Choroid plexus epithelial cell (primary cell): ENCODE measurements at regions not wholly inside any gene's neighbourhood (a gene's known extent, or its start where the extent isn't known, plus 50 kb on each side); places are given as distances from the start of the nearest gene placed in this dataset.

ENCODE experiments used
- DNase-seq: peaks from one replicate; pipeline ENCODE4 v3.0.0-alpha.2; 2010; ENCODE audit warnings: low read depth
- H3K4me3 ChIP-seq: 2 replicates; pipeline ENCODE4 v1.5.1; 2011; ENCODE audit warnings: low read depth, mild to moderate bottlenecking, control low read depth, low read length, moderate library complexity
- TF ChIP-seq, protein P1 (sequence below): conservative IDR thresholded peaks from 2 replicates; pipeline ENCODE4 v1.5.1; 2011; ENCODE audit warnings: low read depth, mild to moderate bottlenecking, control low read depth, inconsistent platforms, low read length, moderate library complexity

DNA sequence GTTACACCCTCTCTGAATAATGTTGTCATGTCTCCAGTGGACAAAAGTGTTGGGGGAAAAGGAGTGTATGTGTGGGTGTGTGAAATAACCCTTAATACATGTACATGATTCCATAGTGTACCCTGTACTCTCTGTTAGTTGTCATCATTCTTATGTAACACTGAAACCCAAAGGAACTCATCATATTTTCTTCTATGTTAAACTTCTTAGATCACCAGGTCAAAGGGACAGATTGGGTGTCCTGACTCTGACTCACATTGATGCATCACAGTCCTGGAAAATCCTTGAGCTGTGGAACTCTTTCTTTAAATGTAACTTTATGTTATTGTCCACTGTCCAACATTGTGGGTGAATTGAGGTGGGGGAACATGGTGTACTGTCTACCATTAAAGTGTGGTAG is 350.5 kb downstream of the DHX35 start:
- TF ChIP-seq, protein P1, sequence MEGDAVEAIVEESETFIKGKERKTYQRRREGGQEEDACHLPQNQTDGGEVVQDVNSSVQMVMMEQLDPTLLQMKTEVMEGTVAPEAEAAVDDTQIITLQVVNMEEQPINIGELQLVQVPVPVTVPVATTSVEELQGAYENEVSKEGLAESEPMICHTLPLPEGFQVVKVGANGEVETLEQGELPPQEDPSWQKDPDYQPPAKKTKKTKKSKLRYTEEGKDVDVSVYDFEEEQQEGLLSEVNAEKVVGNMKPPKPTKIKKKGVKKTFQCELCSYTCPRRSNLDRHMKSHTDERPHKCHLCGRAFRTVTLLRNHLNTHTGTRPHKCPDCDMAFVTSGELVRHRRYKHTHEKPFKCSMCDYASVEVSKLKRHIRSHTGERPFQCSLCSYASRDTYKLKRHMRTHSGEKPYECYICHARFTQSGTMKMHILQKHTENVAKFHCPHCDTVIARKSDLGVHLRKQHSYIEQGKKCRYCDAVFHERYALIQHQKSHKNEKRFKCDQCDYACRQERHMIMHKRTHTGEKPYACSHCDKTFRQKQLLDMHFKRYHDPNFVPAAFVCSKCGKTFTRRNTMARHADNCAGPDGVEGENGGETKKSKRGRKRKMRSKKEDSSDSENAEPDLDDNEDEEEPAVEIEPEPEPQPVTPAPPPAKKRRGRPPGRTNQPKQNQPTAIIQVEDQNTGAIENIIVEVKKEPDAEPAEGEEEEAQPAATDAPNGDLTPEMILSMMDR = no peak
- DNase-seq = no peak
- no peak overlapping the region for H3K4me3 ChIP-seq

DNA sequence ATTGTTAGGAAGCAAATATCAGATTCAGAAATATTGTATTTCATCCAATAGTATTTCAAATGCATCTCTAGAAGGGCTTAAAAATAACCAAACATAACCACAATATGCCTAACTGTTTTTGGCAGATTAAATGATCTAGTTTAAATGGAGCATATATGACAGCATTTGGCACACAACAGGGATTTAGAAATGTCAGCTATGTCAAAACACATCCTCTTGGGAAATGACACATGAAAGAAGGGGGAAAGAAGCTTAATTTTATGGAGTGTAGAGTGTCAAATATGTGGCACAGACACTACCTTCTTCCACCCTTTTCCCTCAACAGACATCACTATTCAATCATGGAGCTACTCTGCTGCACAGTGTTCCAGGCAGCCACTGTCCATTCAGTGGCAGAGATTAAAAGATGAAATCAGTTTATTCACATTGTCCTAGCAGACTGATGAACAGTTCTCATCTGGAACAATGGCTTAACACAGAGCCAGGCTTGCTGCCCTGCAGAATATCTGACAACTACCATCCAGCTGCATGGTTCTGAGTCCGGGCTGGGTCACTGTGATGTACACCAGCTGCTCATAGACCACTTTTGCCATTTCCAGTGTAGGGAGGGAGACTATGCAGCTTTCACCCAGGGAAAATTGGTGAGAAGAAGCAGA is 349.8 kb downstream of the DHX35 start:
- no peak for DNase-seq
- TF ChIP-seq, protein P1 = no peak
- no peak overlapping the region for H3K4me3 ChIP-seq

DNA sequence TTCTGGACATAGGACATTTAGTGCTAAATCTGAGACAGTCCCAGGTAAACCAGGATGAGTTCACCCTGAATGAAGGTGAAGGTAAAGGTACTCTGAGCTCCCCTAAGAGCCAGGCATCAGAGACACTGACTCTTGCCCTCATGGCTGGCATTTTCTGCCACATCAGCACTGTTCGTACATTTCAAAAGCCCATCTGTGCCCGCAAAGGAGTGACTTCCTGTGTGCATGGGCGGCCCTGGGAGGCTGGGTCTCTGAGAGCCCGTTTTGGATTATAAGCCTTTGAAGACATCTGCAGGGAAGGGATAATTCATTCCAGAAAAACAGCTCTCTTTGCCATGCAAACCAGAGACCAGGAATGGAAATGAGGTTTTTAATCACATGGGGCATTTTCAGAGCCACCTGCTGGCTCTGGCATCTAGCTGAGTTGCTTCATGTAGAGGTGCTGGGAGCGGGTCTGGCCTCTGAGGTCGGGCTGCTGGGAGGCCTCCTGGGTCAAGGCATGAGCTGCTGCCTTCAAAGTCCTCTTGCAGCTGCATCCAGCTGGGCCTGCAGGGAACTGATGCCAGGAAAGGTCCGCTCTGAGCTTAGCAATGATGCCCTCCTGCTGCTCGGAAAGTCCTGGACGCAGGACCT is 348.3 kb downstream of the DHX35 start:
- DNase-seq = no peak
- H3K4me3 ChIP-seq = no peak overlapping the region
- TF ChIP-seq, protein P1 = no peak

GRCh38 chr20:39309458-39309857 is 347.3 kb downstream of the DHX35 start:
- H3K4me3 ChIP-seq = no peak overlapping the region
- TF ChIP-seq, protein P1 = no peak
- DNase-seq = no peak

DNA sequence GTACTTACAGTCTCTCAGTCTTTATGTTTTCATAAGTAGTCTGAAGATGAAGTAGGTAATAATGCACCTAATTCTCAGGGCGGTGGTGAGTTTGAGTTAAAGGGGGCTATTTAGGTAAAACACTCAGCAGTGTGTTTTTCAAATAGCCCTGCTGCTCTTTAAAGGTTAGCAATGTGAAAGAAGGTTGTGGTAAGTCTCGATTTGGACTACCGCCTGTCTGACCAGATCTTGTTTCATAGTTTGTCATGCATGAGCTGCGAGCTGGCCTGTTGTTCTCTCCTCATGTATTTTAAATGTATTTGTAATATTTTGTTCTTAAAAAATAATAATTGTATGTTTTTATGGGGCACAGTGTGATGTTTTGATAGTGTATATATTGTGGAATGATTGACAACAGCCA is 340.2 kb downstream of the DHX35 start:
- DNase-seq = no peak
- TF ChIP-seq, protein P1 = no peak
- H3K4me3 ChIP-seq = no peak overlapping the region

DNA sequence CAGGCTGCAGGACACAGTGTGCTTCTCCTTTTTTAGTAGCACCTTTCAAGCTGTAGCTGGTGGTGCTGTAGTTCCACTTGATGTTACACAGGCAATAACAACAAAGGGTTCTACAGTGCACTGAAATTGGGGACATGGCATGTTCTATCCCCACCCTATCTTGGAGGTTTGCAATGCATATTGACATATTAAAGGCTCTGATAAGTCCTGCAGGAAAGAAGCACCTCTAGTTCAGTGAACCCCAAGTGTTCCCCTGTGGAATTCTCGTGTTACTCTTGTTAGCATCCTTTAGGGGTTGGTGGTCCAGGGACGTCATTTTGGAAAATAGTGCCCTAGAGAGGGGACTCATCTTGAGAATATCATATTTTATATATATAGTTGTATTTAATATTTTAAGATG is 337.6 kb downstream of the DHX35 start:
- TF ChIP-seq, protein P1 = no peak
- DNase-seq = no peak
- H3K4me3 ChIP-seq = no peak overlapping the region
